B cell (primary cell): ENCODE measurements at regions not wholly inside any gene's neighbourhood (a gene's known extent, or its start where the extent isn't known, plus 50 kb on each side); places are given as distances from the start of the nearest gene placed in this dataset.

Experiments used
- ATAC-seq: fragments of 200-7000 bp; cut with Tn5 transposase; one replicate; pipeline ENCODE4 v1.10.0; 2021; ENCODE audit warnings: low read depth, mild to moderate bottlenecking, moderate number of reproducible peaks, moderate library complexity
- CTCF ChIA-PET: fragments of 350-600 bp; sonication (Branson Sonifier 250); formaldehyde crosslinking; loops from one replicate; lab custom pipeline; 2021; ENCODE audit warnings: antibody characterized with exemption, inconsistent platforms; lab: Charles Lee
- POLR2A ChIA-PET: fragments of 350-600 bp; sonication (Branson Sonifier 250); formaldehyde crosslinking; loops from one replicate; lab custom pipeline; 2021; ENCODE audit warnings: antibody characterized with exemption; lab: Charles Lee
- DNase-seq: peaks from one replicate; pipeline ENCODE4 v3.0.0; 2013
- H2AFZ ChIP-seq: 2 replicates; pipeline ENCODE4 v1.6.1; 2012; ENCODE audit warnings: mild to moderate bottlenecking, low read depth, low read length; ENCODE audit not compliant: insufficient read depth, poor library complexity, severe bottlenecking
- H3K27ac ChIP-seq, 2 donors: 1 replicate in 1 of 2; 2 replicates in 1 of 2; pipeline ENCODE4 v1.5.1; 2012 to 2013; ENCODE audit warnings: low read length in 2 of 2, mild to moderate bottlenecking in 2 of 2, moderate library complexity in 1 of 2
- H3K27me3 ChIP-seq, 4 experiments: fragments of 200-600 bp in 1 of 4; sonication (generic) in 1 of 4; replicated peaks in 1 of 4; 1 replicate in 2 of 4; 2 replicates in 2 of 4; pipeline versions ENCODE4 v1.6.1 to v1.7.0; 2013 to 2016; ENCODE audit warnings: low read length in 3 of 4, mild to moderate bottlenecking in 2 of 4, mixed read lengths in 1 of 4, moderate library complexity in 1 of 4; ENCODE audit not compliant: insufficient read depth in 4 of 4, control insufficient read depth in 3 of 4; ENCODE audit errors: control extremely low read depth in 1 of 4
- H3K36me3 ChIP-seq, 2 experiments: replicated peaks in 1 of 2; 1 replicate in 1 of 2; 2 replicates in 1 of 2; pipeline versions ENCODE4 v1.6.1 to v1.7.1; 2013; ENCODE audit warnings: low read length in 1 of 2; ENCODE audit not compliant: insufficient read depth in 2 of 2, control insufficient read depth in 1 of 2; ENCODE audit errors: control extremely low read depth in 1 of 2, extremely low read depth in 1 of 2
- H3K4me1 ChIP-seq, 2 donors: fragments of 200-600 bp in 1 of 2; sonication (generic) in 1 of 2; 1 replicate in 1 of 2; 2 replicates in 1 of 2; pipeline versions ENCODE4 v1.5.1 to v1.6.1; 2013 to 2017; ENCODE audit warnings: low read length in 2 of 2; ENCODE audit not compliant: control insufficient read depth in 2 of 2, insufficient read depth in 2 of 2
- H3K4me2 ChIP-seq: replicated peaks from 2 replicates; pipeline ENCODE3; 2012; ENCODE audit warnings: mild to moderate bottlenecking, low read depth, low read length; ENCODE audit not compliant: poor library complexity, severe bottlenecking
- H3K4me3 ChIP-seq, 5 experiments: fragments of 200-600 bp in 1 of 5; sonication (generic) in 1 of 5; 1 replicate in 3 of 5; 2 replicates in 2 of 5; pipeline versions ENCODE4 v1.5.1 to v1.7.0; 2011 to 2016; ENCODE audit warnings: low read length in 4 of 5, mild to moderate bottlenecking in 4 of 5, low read depth in 2 of 5, control low read depth in 1 of 5, moderate library complexity in 1 of 5; ENCODE audit not compliant: insufficient read depth in 1 of 5; ENCODE audit errors: control extremely low read depth in 1 of 5, extremely low read depth in 1 of 5
- H3K79me2 ChIP-seq: fragments of 200-600 bp; sonication (generic); one replicate; pipeline ENCODE4 v1.6.0; 2016; ENCODE audit warnings: low read length; ENCODE audit not compliant: control insufficient read depth, insufficient read depth
- H3K9ac ChIP-seq: fragments of 200-600 bp; sonication (generic); 2 replicates; pipeline ENCODE4 v1.6.1; 2017; ENCODE audit warnings: mild to moderate bottlenecking, low read length, moderate library complexity
- H3K9me3 ChIP-seq, 3 donors: one replicate each; pipeline versions ENCODE4 v1.6.1 to v1.7.1; 2013; ENCODE audit warnings: low read length in 2 of 3; ENCODE audit not compliant: control insufficient read depth in 2 of 3, insufficient read depth in 1 of 3; ENCODE audit errors: control extremely low read depth in 1 of 3
- H4K20me1 ChIP-seq: 2 replicates; pipeline ENCODE4 v1.6.0; 2012; ENCODE audit warnings: mild to moderate bottlenecking, low read length; ENCODE audit not compliant: insufficient read depth, control insufficient read depth, poor library complexity, severe bottlenecking
- H3K27ac Mint-ChIP-seq: one replicate; pipeline ENCODE4 v1.8.0; 2021; ENCODE audit warnings: mixed read lengths
- H3K27me3 Mint-ChIP-seq: one replicate; pipeline ENCODE4 v1.8.0; 2021; ENCODE audit warnings: mixed read lengths
- H3K4me1 Mint-ChIP-seq: one replicate; pipeline ENCODE4 v1.8.0; 2021; ENCODE audit warnings: mixed read lengths
- H3K4me3 Mint-ChIP-seq: one replicate; pipeline ENCODE4 v1.8.0; 2021; ENCODE audit warnings: mixed read lengths
- H3K9me3 Mint-ChIP-seq: one replicate; pipeline ENCODE4 v1.8.0; 2022; ENCODE audit warnings: mixed read lengths; ENCODE audit not compliant: insufficient read depth
- CTCF ChIP-seq: fragments of 200-600 bp; IDR thresholded peaks from one replicate; pipeline ENCODE4 v1.8.0; 2022; ENCODE audit warnings: antibody characterized with exemption, mild to moderate bottlenecking
- EZH2 ChIP-seq: IDR thresholded peaks from 2 replicates; pipeline ENCODE4 v1.6.1; 2012; ENCODE audit warnings: borderline replicate concordance, low read depth, mild to moderate bottlenecking, moderate library complexity, low read length; ENCODE audit not compliant: insufficient read depth, poor library complexity, severe bottlenecking
- WGBS: methylation state at CpG from one replicate; pipeline ENCODE4 v1.1.5; 2013; ENCODE audit warnings: missing lambda C conversion rate; ENCODE audit not compliant: insufficient coverage; 5-methylcytosine and 5-hydroxymethylcytosine counted together
- intact Hi-C: fragments of 100-400 bp; cut with micrococcal nuclease; formaldehyde crosslinking; loops from one replicate; pipeline ENCODE4 v1.10.0; 2022

- H3K79me2 ChIP-seq, result no peaks in the 10 kb centered on the region
- DNase-seq, result no peak
- no peaks in the 10 kb centered on the region for H3K9me3 Mint-ChIP-seq
These were observed 206.8 kb upstream of the NTM start for GRCh38 chr11:131163613-131164012.

GRCh38 chr11:131165036-131165435 lies 205.4 kb upstream of the NTM start:
- H3K4me3 Mint-ChIP-seq, result no peak overlapping the region
- ChIA-PET POLR2A (no interaction called here), CTCF (no interaction called here)
- Histone ChIP-seq H3K4me2 (no peak overlapping the region), H4K20me1 (no peaks in the 10 kb centered on the region), H3K9me3 (no peaks in the 10 kb centered on the region), H3K9ac (no peak overlapping the region), H3K4me1 (no peaks in the 10 kb centered on the region), H3K4me3 (no peak overlapping the region), H3K27ac (no peak overlapping the region), H3K27me3 (no peaks in the 10 kb centered on the region), H2AFZ (no peak overlapping the region), H3K79me2 (no peaks in the 10 kb centered on the region), H3K36me3 (no peaks in the 10 kb centered on the region)
- ATAC-seq, result no peak
- H3K9me3 Mint-ChIP-seq, result no peaks in the 10 kb centered on the region
- no peaks in the 10 kb centered on the region for H3K4me1 Mint-ChIP-seq
- TF ChIP-seq EZH2, result no peak
- no peak for TF ChIP-seq CTCF
- no peaks in the 10 kb centered on the region for H3K27me3 Mint-ChIP-seq
- no peak overlapping the region for H3K27ac Mint-ChIP-seq
- 95% methylated on average over 3 of the region's 5 CpGs for WGBS
- intact Hi-C loops, result no loop called here
- DNase-seq, result no peak

More at GRCh38 chr11:131163613-131164012, 206.8 kb upstream of the NTM start:
- intact Hi-C loops, result no loop called here
- ATAC-seq, result no peak
- Mint-ChIP-seq H3K4me3 (no peak overlapping the region), H3K4me1 (no peaks in the 10 kb centered on the region), H3K27me3 (no peaks in the 10 kb centered on the region), H3K27ac (no peak overlapping the region)
- WGBS, result 95% methylated on average over 4 of the region's 8 CpGs
- no peak overlapping the region for H2AFZ ChIP-seq
- CTCF ChIA-PET, result no interaction called here
- no peaks in the 10 kb centered on the region for H3K4me1 ChIP-seq
- H3K36me3 ChIP-seq, result no peaks in the 10 kb centered on the region
- no peaks in the 10 kb centered on the region for H3K9me3 ChIP-seq
- H3K4me2 ChIP-seq, result no peak overlapping the region
- H3K9ac ChIP-seq, result no peak overlapping the region
- no peaks in the 10 kb centered on the region for H3K27me3 ChIP-seq
- no peak overlapping the region for H3K4me3 ChIP-seq
- no peaks in the 10 kb centered on the region for H4K20me1 ChIP-seq
- TF ChIP-seq CTCF (no peak), EZH2 (no peak)
- POLR2A ChIA-PET, result no interaction called here
- no peak overlapping the region for H3K27ac ChIP-seq
